Brain pericyte (primary cell): ENCODE measurements at regions not wholly inside any gene's neighbourhood (a gene's known extent, or its start where the extent isn't known, plus 50 kb on each side); places are given as distances from the start of the nearest gene placed in this dataset.

Source experiments
- DNase-seq: peaks from one replicate; pipeline ENCODE4 v3.0.0-alpha.2; 2012; ENCODE audit warnings: low read depth, low spot score

- DNase-seq = no peak
These were observed 214.4 kb upstream of the GPR26 start for GRCh38 chr10:123451618-123452245.

GRCh38 chr10:123454987-123455386 lies 211.2 kb upstream of the GPR26 start:
- no peak for DNase-seq

- no peak for DNase-seq
These were observed 210.3 kb upstream of the GPR26 start for GRCh38 chr10:123455861-123456260.

GRCh38 chr10:123458933-123459332 lies 207.2 kb upstream of the GPR26 start:
- no peak for DNase-seq

GRCh38 chr10:123459371-123460091 lies 206.6 kb upstream of the GPR26 start:
- no peak for DNase-seq

- no peak for DNase-seq
These were observed 203.9 kb upstream of the GPR26 start for GRCh38 chr10:123462246-123462645.

GRCh38 chr10:123462756-123463155 lies 203.4 kb upstream of the GPR26 start:
- no peak for DNase-seq

GRCh38 chr10:123463181-123463580 lies 203.0 kb upstream of the GPR26 start:
- DNase-seq = no peak

GRCh38 chr10:123463698-123464097 lies 202.5 kb upstream of the GPR26 start:
- no peak for DNase-seq

- DNase-seq = no peak
These were observed 201.5 kb upstream of the GPR26 start for GRCh38 chr10:123464430-123465323.

- DNase-seq = no peak
These were observed 195.7 kb upstream of the GPR26 start for GRCh38 chr10:123470336-123470921.

- DNase-seq = no peak
These were observed 194.3 kb upstream of the GPR26 start for GRCh38 chr10:123471811-123472210.

GRCh38 chr10:123472606-123473005 lies 193.5 kb upstream of the GPR26 start:
- DNase-seq = no peak

- DNase-seq = no peak
These were observed 191.5 kb upstream of the GPR26 start for GRCh38 chr10:123474700-123475099.

GRCh38 chr10:123475466-123475865 lies 190.7 kb upstream of the GPR26 start:
- DNase-seq = no peak

GRCh38 chr10:123478116-123478515 lies 188.0 kb upstream of the GPR26 start:
- no peak for DNase-seq

- DNase-seq = no peak
These were observed 186.5 kb upstream of the GPR26 start for GRCh38 chr10:123479640-123480039.

- no peak for DNase-seq
These were observed 185.8 kb upstream of the GPR26 start for GRCh38 chr10:123480344-123480743.

GRCh38 chr10:123480845-123481244 lies 185.3 kb upstream of the GPR26 start:
- no peak for DNase-seq

- no peak for DNase-seq
These were observed 181.4 kb upstream of the GPR26 start for GRCh38 chr10:123484722-123485121.

- DNase-seq = no peak
These were observed 180.7 kb upstream of the GPR26 start for GRCh38 chr10:123485341-123485960.

GRCh38 chr10:123488436-123488835 lies 177.7 kb upstream of the GPR26 start:
- no peak for DNase-seq
